Retina (tissue), 1 donor: ENCODE measurements at regions not wholly inside any gene's neighbourhood (a gene's known extent, or its start where the extent isn't known, plus 50 kb on each side); places are given as distances from the start of the nearest gene placed in this dataset.
"Not testable (repeated sequence)": the region's sequence is repeated elsewhere in the genome, so short reads cannot be mapped to it uniquely, and the experiment has no call there.

Experiments used
- DNase-seq: peaks from one replicate; pipeline ENCODE4 v3.0.0-alpha.2; 2016

DNA sequence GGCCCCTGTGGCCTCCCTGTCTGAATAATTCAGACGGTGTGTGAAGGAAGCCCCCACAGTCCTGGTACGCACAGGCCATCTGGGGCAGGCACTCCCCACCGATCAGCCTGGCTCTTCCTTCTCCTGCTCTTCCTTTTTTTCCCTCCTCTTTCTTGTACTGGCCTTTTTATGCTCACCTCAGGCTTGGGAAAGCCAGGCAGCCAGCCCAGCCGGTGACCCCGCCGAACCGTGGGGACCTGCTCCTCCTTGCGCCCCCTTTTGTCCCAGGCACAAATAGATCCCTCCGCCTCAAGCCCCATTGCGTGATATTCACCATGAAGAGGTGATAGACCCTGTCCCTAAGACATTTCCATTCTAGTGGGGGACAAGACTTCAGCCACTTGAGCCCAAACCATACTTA, 80.2 kb upstream of the BRD7 start:
- no peak for DNase-seq

DNA sequence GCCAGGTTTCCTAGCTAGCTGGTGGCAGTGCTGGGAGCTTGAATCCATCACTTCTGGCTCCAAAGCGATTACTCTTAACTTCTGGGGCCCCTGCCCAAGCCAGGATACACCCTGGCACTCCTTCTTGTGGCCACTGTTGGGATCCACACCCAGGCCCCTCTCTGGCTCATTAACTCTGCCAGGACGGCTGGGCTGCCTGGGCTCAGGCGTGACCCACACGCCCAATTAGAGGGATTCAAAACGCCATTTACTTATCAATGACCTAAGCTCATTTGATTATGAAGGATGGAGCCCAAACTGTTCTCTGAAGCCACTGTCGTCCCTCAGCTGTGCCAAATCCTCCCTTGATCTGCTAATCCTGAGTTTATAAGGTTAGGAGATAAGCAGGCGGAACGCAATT, 79.7 kb upstream of the BRD7 start:
- peak; percentile 40 for DNase-seq

DNA sequence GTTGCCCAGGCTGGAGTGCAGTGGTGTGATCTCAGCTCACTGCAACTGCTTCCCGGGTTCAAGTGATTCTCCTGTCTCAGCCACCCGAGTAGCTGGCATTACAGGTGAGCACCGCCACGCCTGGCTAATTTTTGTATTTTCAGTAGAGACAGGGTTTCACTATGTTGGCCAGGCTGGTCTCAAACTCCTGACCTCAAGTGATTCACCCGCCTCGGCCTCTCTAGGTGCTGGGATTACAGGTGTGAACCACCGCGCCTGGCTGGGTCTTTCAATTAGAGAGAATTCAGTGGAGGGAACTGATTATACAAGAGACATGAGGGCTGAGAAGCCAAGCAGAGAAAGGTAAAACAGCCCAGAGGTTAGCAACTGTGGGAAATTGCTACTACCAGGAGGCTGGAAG, 78.6 kb upstream of the BRD7 start:
- DNase-seq = not testable (repeated sequence)

DNA sequence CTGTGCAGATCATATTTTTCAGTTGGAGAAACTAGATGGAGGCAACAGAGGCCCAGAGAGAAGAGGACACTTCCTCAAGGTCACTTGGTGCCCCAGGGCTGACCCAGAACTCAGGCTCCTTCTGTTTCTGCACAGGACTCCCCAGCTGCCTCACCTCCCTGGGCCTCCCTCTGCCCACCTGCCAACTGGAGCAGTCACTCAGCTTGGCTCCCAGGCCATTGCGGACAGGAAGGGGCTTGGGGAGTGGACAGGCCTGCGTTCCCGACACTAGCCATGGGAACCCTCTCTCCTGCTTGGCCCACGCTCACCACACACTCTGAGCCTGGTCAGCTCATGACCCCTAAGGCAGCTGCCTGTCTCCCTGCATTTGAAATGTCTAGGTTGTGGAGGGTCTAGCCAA, 78.1 kb upstream of the BRD7 start:
- no peak for DNase-seq

DNA sequence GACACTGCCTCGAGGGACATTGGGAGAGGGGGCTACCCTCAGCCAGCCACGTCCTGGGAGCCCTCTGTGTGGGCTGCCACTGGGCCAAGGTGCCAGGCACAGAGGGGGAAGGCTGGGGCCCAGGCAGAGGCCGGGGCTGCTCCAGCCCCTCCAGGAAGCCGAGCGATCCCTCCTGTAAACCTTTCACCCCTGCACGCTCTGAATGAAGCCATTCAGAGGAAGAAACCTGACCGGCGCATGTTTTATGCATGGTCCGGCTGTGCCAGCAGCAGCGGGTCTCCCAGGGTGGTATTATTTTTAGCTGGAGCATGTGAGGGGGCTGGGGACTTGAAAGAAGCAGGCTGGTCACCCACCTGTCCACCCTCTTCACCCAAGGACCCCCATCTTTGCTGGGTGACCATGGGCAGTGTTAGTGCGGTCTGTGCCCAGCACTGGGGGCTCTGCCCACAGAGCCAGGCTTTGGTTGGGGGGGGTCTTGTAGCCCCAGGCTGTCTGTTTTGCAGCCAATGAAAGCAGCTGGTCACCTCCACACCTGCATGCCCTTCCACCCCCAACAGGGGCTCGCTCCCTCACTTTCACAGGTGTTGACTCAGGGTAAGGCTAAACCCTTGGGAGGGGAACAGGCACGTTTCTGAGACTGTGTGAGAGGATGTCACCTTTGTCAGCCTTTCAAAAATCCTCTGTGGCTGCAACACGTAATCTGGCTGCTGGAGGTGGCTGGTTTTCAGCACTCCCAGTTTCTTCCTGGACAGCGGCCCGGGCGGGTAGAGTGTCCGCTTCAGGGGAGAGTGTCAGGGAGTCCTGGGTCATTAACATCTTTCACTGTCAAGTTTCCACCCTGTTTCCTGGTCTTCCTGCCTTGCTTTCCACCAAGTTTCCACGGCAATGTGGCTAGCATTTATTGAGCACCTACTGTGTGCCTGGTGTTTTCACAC, 77.1 kb upstream of the BRD7 start:
- no peak for DNase-seq

DNA sequence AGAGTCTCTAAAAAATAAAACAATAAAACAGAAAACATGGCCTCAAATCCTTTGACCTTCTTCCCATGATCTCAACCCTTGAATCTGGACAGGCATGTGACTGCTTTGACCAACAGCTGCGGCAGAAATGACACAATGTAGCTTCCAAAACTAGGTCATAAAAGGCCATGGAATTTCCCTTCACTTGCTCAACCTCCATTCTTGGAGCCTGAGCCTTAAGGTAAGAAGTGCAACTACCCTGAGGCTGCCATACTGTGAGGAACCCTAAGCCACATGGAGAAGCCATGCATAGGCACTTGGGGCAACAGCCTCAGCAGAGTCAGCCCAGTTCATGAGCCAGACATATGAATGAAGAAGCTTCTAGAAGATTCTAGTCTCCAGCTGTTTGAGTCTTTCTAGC, 75.7 kb upstream of the BRD7 start:
- no peak for DNase-seq

DNA sequence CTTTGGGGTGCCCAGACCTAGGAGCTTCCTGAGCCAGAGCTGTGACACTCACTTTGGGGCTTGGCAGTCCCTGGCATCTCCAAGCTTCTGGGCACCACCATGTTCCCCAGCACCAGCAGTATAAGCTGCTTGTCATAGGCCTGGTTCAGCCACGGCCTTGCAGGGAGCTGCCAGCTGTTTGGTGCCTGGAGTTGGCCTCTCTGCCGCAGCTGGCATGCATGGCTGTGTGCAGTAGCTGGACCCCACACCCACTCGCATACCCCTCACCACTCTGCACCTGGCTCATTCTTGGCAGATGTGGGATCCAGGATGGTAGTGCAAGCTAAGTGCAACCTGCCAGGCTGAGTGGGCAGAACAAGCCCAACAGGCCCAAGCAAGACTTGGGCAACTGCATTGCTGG, 73.4 kb upstream of the BRD7 start:
- no peak for DNase-seq

DNA sequence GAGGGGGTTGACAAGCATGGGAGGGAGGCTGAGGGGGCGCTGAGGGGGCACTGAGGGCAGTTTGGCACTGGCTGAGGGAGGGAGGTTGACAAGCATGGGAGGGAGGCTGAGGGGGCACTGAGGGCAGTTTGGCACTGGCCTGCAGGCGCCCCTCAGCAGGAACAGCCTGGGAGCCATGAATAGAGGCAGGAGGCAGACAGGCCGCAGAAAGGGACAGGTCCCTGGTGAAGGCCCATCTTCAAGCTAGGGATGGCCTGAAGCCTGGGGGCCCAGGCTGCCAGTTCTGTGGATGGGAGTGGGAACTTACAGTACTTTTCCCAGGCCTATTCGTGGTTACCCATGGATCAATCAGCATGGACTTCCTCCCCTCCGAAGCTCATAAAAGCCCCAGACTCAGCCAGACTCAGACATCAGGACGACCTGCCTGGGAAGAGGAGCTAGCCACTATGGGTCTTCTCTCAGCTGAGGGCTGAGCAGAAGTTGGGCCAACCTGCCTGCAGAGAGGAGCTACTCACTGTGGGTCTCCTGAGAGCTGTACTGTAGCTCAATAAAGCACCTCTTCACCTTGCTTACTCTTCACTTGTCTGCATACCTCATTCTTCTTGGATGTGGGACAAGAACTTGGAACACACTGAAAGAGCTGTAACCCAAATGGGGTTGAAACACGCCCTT, 72.8 kb upstream of the BRD7 start:
- no peak for DNase-seq

DNA sequence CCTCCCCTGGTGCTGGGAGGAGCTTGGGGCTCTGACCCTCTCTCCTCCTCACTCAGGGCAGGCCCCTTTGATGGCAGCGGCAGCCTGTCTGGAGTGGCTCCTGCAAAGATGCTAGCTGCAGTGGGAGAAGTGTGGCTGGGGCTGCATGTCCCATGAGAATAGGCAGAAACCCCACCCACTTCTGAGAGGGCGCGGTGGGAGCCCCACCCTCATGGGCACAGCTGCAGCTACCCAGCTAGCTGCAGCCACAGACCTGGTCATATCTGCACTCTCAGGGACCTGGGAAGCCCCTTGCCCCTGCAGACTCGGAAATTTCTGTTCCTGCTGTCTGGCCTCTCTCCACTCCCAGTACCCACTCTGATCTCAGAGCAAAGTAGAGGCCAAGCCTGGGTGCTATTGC, 72.2 kb upstream of the BRD7 start:
- no peak for DNase-seq

DNA sequence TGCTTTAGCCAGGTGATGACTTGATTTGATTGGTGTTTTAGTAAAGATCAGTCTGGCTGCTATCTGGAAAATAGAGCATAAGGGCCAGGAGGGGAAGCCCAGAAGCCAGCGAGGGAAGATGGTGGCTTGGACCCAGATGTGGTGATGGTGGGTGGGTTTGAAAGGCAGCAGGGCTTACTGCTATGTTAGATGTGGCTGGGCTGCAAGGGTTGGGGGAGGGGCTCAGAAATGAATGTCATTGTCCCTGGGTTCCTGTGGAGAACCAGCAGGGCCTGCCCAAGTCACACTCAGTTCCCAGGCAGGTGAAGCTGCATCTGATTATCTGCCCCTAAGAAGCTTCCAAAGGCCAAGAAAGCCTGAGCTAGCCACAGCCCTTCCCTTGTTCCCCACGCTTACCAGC, 71.7 kb upstream of the BRD7 start:
- no peak for DNase-seq

DNA sequence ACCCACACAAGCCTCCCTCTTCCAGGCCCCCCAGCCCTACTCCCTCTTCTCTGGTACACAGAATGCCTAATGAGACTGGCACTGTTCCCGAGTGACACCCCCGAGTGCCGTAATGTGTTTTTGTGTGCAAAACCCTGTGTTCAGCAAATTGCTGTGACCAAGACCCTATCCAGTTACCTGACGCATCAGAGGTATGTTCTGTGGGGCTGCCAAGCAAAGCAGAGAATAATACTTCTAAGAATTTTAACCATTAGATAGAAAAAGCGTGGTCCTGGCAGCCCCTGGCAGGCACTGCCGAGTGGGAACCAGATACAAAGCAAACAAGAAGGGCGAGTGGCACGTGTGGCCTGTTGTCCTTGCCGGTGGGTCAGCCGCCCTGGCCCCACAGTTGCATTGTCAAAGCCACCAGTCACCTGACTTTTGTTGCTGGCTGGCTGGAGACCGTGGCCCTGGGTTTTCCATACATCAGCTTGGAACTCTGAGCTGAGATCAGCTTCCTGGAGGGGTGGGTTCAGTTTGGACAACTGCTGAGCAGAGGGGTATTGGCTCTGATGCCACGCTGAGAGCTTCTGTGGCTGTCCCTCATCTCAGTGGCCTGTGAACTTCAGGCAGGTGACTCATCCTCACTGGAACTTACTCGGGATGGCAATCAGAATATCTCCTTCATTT, 69.1 kb upstream of the BRD7 start:
- DNase-seq = no peak

DNA sequence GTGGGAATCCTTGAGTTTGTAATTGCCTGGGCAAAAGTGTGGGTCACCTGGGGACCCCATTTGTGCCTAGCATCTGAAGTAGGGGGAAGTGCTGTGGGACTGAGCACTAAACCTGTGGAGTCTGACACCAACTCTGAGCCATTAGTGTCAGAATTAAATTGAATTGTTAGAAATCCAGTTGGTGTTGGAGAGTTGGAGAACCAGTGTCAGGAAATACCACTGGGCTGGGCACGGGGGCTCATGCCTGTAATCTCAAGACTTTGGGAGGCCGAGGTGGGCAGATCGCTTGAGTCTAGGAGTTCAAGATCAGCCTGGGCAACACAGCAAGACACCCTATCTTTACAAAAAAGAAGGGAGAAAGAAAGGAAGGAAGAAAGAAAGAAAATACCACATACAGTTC, 67.5 kb upstream of the BRD7 start:
- DNase-seq = no peak

DNA sequence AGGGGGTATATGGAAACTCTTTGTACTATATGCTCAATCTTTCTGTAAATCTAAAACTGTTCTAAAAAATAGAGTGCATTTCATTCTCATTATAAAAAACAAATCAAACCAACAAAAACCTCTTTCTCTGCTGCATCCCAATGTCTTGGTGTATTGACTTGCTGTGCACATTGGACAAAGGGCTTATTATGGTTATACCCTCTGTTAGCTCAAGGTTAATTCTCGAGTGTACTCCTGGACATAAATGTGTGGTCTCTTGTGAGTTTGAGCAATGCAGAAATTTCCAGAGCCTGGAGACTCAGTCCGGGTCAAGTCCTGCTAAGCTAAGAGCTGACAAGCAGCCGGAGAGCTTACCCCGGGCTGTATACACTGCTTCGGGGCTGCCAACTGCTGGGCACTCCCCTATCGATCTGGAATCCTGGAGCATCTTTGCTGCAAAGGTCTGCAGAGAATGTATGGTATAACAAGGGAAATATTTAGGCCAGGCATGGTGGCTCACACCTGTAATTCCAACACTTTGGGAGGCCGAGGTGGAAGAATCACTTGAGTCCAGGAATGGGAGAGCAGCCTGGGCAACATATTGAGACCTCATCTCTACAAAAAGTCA, 66.2 kb upstream of the BRD7 start:
- DNase-seq = no peak

DNA sequence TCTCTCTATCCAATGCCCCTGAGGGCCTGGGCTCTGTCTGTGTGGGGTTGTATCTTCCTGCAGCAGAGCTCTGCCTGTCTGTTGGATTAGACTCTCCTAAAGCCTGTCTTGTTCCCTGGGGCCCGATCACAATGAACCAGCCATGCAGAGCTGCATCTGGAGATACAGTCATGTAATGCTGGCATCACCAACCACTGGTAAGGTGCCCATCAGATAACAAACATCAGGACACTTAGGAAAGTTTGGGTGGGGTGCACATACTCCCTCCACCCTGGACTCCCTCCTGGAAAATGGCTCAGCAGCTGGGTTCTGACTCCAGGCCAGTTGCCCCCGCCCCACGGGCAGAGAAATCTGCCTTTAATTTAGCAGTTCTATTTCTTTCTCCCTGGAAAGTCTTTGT, 61.3 kb upstream of the BRD7 start:
- DNase-seq = no peak

DNA sequence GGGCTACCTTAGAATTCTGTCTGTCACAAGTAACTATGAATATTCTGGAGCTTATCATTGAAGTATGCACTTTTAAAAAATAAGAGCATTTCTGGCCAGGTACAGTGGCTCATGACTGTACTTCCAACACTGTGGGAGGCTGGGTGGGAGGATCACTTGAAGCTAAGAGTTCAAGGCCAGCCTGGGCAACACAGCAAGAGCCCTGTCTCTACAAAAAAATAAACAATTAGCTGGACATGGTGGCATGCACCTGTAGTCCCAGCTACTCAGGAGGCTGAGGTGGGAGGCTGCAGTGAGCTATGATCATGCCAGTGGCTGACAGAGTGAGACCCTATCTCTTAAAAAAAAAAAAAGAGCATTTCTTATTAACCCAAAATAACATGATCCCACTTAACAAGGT, 60.0 kb upstream of the BRD7 start:
- no peak for DNase-seq

DNA sequence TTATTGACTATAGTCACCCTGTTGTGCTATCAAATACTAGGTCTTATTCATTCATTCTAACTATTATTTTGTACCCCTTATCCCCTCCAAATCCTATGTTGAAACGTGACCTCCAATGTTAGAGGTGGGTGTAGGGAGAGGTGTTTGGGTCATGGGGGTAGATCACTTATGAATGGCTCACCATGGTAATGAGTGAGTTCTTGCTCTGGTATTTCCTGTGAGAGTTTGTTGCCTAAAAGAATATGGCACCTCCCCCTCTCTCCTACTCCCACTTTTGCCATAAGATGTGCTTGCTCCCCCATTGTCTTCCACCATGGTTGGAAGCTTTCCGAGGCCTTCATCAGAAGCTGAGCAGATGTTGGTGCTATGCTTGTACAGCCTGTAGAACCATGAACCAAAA, 59.3 kb upstream of the BRD7 start:
- DNase-seq = no peak

DNA sequence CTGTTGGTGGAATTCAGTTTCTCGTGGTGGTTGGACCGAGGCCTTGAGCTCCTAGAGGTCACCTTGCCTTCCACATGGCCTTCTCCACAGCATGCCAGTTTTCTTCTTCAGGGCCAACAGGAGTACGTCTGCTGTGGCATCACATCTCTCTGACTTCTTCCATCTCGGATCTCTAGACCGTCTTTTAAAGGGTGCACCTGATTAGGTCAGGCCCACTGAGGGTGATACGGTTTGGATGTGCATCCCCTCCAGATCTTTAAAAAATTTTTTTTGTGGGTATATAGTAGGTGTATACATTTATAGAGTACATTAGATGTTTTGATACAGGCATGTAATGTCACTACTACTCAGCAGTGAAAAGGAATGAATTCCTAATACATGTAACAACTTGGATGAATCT, 58.3 kb upstream of the BRD7 start:
- DNase-seq = no peak

DNA sequence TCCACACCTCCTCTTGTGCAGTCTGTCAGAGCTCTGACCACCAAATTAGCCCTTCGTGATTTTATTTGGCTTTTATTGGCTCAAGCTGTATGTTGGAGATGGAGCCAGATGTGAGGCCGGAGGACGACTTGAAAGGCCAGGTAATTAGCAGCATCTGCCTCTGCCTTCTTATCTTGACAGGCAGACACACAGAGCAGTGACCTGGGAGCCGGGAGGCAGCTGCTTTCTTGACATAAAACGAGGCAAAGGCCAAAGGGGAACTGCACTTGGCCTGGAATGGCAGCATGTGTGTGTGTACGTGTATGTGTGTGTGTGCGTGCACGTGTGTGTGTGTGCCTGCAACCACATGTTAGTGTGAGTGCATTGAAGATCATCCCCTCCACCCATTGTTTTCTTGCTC, 56.9 kb upstream of the BRD7 start:
- no peak for DNase-seq

DNA sequence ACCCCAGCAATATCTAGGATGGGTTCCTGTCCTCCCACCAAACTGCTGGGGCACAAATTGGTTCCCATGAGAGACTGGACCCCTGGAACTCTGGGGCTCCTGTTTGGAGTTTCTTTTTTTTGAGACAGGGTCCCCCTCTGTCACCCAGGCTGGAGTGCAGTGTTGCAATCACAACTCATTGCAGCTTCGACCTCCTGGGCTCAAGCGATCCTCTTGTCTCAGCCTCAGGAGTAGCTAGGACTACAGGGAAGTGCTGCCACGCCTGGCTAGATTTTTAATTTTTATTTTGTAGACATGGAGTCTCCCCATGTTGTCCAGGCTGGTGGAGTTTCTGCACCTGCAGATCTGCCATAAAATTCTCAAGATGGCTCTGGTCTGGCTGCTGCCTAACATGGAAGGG, 56.3 kb upstream of the BRD7 start:
- no peak for DNase-seq

DNA sequence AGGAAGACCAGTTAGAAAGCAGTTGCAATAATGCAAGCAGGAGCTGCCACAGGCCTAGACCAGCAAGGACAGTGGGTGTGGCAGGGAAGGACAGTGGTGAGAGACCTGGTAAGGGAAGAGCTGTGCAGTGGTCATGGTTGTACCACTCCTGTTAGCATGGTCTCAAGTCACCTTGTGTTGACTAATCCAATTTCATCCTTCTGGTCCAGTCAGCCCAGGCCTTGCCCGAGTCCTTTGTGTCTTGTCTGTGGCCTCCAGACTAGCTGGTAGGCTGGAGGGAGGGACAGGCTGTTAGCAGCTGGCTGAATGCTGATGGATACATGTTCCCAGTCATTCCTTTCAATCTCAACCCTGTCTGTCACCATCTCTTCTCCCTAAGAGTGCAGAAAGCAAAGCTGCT, 54.1 kb upstream of the BRD7 start:
- DNase-seq = no peak

DNA sequence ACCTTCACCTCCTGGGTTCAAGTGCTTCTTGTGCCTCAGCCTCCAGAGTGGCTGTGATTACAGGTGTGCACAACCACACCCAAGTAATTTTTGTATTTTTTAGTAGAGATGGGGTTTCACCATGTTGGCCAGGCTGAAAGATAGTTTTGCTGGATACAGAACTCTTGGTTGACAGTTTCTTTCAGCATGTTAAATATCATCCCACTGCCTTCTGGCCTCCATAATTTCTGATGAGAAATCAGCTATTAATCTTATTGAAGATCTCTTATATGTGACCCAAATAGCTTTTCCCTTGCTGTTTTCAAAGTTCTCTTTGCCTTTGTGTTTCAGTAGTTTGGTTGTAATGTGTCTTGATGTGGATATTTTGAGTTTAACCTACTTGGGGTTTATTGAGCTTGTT, 50.3 kb upstream of the BRD7 start:
- no peak for DNase-seq
